Ishikawa (cell line): ENCODE measurements at regions not wholly inside any gene's neighbourhood (a gene's known extent, or its start where the extent isn't known, plus 50 kb on each side); places are given as distances from the start of the nearest gene placed in this dataset.

Source experiments
- CEBPB ChIP-seq: IDR thresholded peaks from 2 replicates; pipeline ENCODE4 v1.6.1; 2012
- EP300 ChIP-seq: IDR thresholded peaks from 2 replicates; pipeline ENCODE4 v1.6.1; 2012; ENCODE audit warnings: borderline replicate concordance
- RAD21 ChIP-seq: IDR thresholded peaks from 2 replicates; pipeline ENCODE4 v1.6.1; 2012; ENCODE audit warnings: low read depth
- YY1 ChIP-seq: IDR thresholded peaks from 2 replicates; pipeline ENCODE4 v1.6.1; 2012; ENCODE audit warnings: low read depth

DNA sequence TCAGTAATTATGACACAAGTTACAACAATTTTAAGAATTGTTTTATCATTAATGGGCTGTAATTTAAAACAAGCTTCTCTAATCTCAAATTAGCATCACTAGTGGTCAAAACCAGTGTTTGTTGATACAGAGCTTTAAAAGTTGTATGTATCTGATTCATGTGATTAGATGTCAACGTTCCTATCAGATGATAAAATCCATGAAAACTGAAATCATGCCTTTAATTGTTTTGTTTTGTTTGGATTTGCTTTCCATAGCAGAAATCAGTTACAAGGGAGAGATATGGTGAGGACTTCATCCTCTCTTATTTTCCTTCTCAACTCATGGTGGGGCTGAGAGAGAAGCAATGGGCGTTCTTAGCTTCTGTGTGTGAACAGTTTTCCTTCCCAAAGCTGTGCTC lies 469.6 kb downstream of the PID1 start:
- TF ChIP-seq EP300, result no peak
- TF ChIP-seq RAD21, result no peak
- TF ChIP-seq YY1, result no peak
- no peak for TF ChIP-seq CEBPB
